B cell (primary cell): ENCODE measurements at regions not wholly inside any gene's neighbourhood (a gene's known extent, or its start where the extent isn't known, plus 50 kb on each side); places are given as distances from the start of the nearest gene placed in this dataset.
"Not testable (repeated sequence)": the region's sequence is repeated elsewhere in the genome, so short reads cannot be mapped to it uniquely, and the experiment has no call there.

Source experiments
- ATAC-seq: fragments of 200-7000 bp; cut with Tn5 transposase; one replicate; pipeline ENCODE4 v1.10.0; 2021; ENCODE audit warnings: low read depth, mild to moderate bottlenecking, moderate number of reproducible peaks, moderate library complexity
- CTCF ChIA-PET: fragments of 350-600 bp; sonication (Branson Sonifier 250); formaldehyde crosslinking; loops from one replicate; lab custom pipeline; 2021; ENCODE audit warnings: antibody characterized with exemption, inconsistent platforms; lab: Charles Lee
- POLR2A ChIA-PET: fragments of 350-600 bp; sonication (Branson Sonifier 250); formaldehyde crosslinking; loops from one replicate; lab custom pipeline; 2021; ENCODE audit warnings: antibody characterized with exemption; lab: Charles Lee
- DNase-seq: peaks from one replicate; pipeline ENCODE4 v3.0.0; 2013
- H2AFZ ChIP-seq: 2 replicates; pipeline ENCODE4 v1.6.1; 2012; ENCODE audit warnings: mild to moderate bottlenecking, low read depth, low read length; ENCODE audit not compliant: insufficient read depth, poor library complexity, severe bottlenecking
- H3K27ac ChIP-seq, 2 donors: 1 replicate in 1 of 2; 2 replicates in 1 of 2; pipeline ENCODE4 v1.5.1; 2012 to 2013; ENCODE audit warnings: low read length in 2 of 2, mild to moderate bottlenecking in 2 of 2, moderate library complexity in 1 of 2
- H3K27me3 ChIP-seq, 4 experiments: fragments of 200-600 bp in 1 of 4; sonication (generic) in 1 of 4; replicated peaks in 1 of 4; 1 replicate in 2 of 4; 2 replicates in 2 of 4; pipeline versions ENCODE4 v1.6.1 to v1.7.0; 2013 to 2016; ENCODE audit warnings: low read length in 3 of 4, mild to moderate bottlenecking in 2 of 4, mixed read lengths in 1 of 4, moderate library complexity in 1 of 4; ENCODE audit not compliant: insufficient read depth in 4 of 4, control insufficient read depth in 3 of 4; ENCODE audit errors: control extremely low read depth in 1 of 4
- H3K36me3 ChIP-seq, 2 experiments: replicated peaks in 1 of 2; 1 replicate in 1 of 2; 2 replicates in 1 of 2; pipeline versions ENCODE4 v1.6.1 to v1.7.1; 2013; ENCODE audit warnings: low read length in 1 of 2; ENCODE audit not compliant: insufficient read depth in 2 of 2, control insufficient read depth in 1 of 2; ENCODE audit errors: control extremely low read depth in 1 of 2, extremely low read depth in 1 of 2
- H3K4me1 ChIP-seq, 2 donors: fragments of 200-600 bp in 1 of 2; sonication (generic) in 1 of 2; 1 replicate in 1 of 2; 2 replicates in 1 of 2; pipeline versions ENCODE4 v1.5.1 to v1.6.1; 2013 to 2017; ENCODE audit warnings: low read length in 2 of 2; ENCODE audit not compliant: control insufficient read depth in 2 of 2, insufficient read depth in 2 of 2
- H3K4me2 ChIP-seq: replicated peaks from 2 replicates; pipeline ENCODE3; 2012; ENCODE audit warnings: mild to moderate bottlenecking, low read depth, low read length; ENCODE audit not compliant: poor library complexity, severe bottlenecking
- H3K4me3 ChIP-seq, 5 experiments: fragments of 200-600 bp in 1 of 5; sonication (generic) in 1 of 5; 1 replicate in 3 of 5; 2 replicates in 2 of 5; pipeline versions ENCODE4 v1.5.1 to v1.7.0; 2011 to 2016; ENCODE audit warnings: low read length in 4 of 5, mild to moderate bottlenecking in 4 of 5, low read depth in 2 of 5, control low read depth in 1 of 5, moderate library complexity in 1 of 5; ENCODE audit not compliant: insufficient read depth in 1 of 5; ENCODE audit errors: control extremely low read depth in 1 of 5, extremely low read depth in 1 of 5
- H3K79me2 ChIP-seq: fragments of 200-600 bp; sonication (generic); one replicate; pipeline ENCODE4 v1.6.0; 2016; ENCODE audit warnings: low read length; ENCODE audit not compliant: control insufficient read depth, insufficient read depth
- H3K9ac ChIP-seq: fragments of 200-600 bp; sonication (generic); 2 replicates; pipeline ENCODE4 v1.6.1; 2017; ENCODE audit warnings: mild to moderate bottlenecking, low read length, moderate library complexity
- H3K9me3 ChIP-seq, 3 donors: one replicate each; pipeline versions ENCODE4 v1.6.1 to v1.7.1; 2013; ENCODE audit warnings: low read length in 2 of 3; ENCODE audit not compliant: control insufficient read depth in 2 of 3, insufficient read depth in 1 of 3; ENCODE audit errors: control extremely low read depth in 1 of 3
- H4K20me1 ChIP-seq: 2 replicates; pipeline ENCODE4 v1.6.0; 2012; ENCODE audit warnings: mild to moderate bottlenecking, low read length; ENCODE audit not compliant: insufficient read depth, control insufficient read depth, poor library complexity, severe bottlenecking
- H3K27ac Mint-ChIP-seq: one replicate; pipeline ENCODE4 v1.8.0; 2021; ENCODE audit warnings: mixed read lengths
- H3K27me3 Mint-ChIP-seq: one replicate; pipeline ENCODE4 v1.8.0; 2021; ENCODE audit warnings: mixed read lengths
- H3K4me1 Mint-ChIP-seq: one replicate; pipeline ENCODE4 v1.8.0; 2021; ENCODE audit warnings: mixed read lengths
- H3K4me3 Mint-ChIP-seq: one replicate; pipeline ENCODE4 v1.8.0; 2021; ENCODE audit warnings: mixed read lengths
- H3K9me3 Mint-ChIP-seq: one replicate; pipeline ENCODE4 v1.8.0; 2022; ENCODE audit warnings: mixed read lengths; ENCODE audit not compliant: insufficient read depth
- CTCF ChIP-seq: fragments of 200-600 bp; IDR thresholded peaks from one replicate; pipeline ENCODE4 v1.8.0; 2022; ENCODE audit warnings: antibody characterized with exemption, mild to moderate bottlenecking
- EZH2 ChIP-seq: IDR thresholded peaks from 2 replicates; pipeline ENCODE4 v1.6.1; 2012; ENCODE audit warnings: borderline replicate concordance, low read depth, mild to moderate bottlenecking, moderate library complexity, low read length; ENCODE audit not compliant: insufficient read depth, poor library complexity, severe bottlenecking
- WGBS: methylation state at CpG from one replicate; pipeline ENCODE4 v1.1.5; 2013; ENCODE audit warnings: missing lambda C conversion rate; ENCODE audit not compliant: insufficient coverage; 5-methylcytosine and 5-hydroxymethylcytosine counted together
- intact Hi-C: fragments of 100-400 bp; cut with micrococcal nuclease; formaldehyde crosslinking; loops from one replicate; pipeline ENCODE4 v1.10.0; 2022

GRCh38 chr1:168466714-168467131 is 77.1 kb downstream of the XCL2 start:
- no peak overlapping the region for H3K4me3 ChIP-seq
- peak overlapping the region; percentile 3 for H2AFZ ChIP-seq
- Mint-ChIP-seq H3K27ac (no peak overlapping the region), H3K27me3 (peaks cover 8% of the 10 kb centered on the region), H3K4me3 (no peak overlapping the region), H3K4me1 (peaks cover 21% of the 10 kb centered on the region), H3K9me3 (no peaks in the 10 kb centered on the region)
- no peaks in the 10 kb centered on the region for H3K36me3 ChIP-seq
- POLR2A ChIA-PET = no interaction called here
- CTCF ChIA-PET = no interaction called here
- peaks cover 10 to 18% of the 10 kb centered on the region in 2 donors for H3K4me1 ChIP-seq
- TF ChIP-seq EZH2 = no peak
- no peak for TF ChIP-seq CTCF
- ATAC-seq (no peak), DNase-seq (no peak)
- peaks cover 0 to 4% (median 0%) of the 10 kb centered on the region in 3 donors for H3K9me3 ChIP-seq
- H4K20me1 ChIP-seq = no peaks in the 10 kb centered on the region
- 80% methylated on average over 1 of the region's 1 CpG for WGBS
- H3K27me3 ChIP-seq = no peaks in the 10 kb centered on the region
- H3K4me2 ChIP-seq = peak overlapping the region; percentile 21
- intact Hi-C loops = no loop called here
- no peak overlapping the region for H3K27ac ChIP-seq
- no peak overlapping the region for H3K9ac ChIP-seq
- no peaks in the 10 kb centered on the region for H3K79me2 ChIP-seq

- Mint-ChIP-seq H3K27ac (no peak overlapping the region), H3K4me1 (peaks cover 21% of the 10 kb centered on the region), H3K4me3 (no peak overlapping the region), H3K9me3 (no peaks in the 10 kb centered on the region), H3K27me3 (peaks cover 11% of the 10 kb centered on the region)
- Histone ChIP-seq H3K9me3 (peaks cover 0 to 4% (median 0%) of the 10 kb centered on the region in 3 donors), H3K27me3 (no peaks in the 10 kb centered on the region), H3K27ac (no peak overlapping the region), H3K79me2 (no peaks in the 10 kb centered on the region), H2AFZ (peak overlapping the region; percentile 3), H3K4me3 (no peak overlapping the region), H3K9ac (no peak overlapping the region), H3K36me3 (no peaks in the 10 kb centered on the region), H3K4me2 (no peak overlapping the region), H3K4me1 (peaks cover 10 to 18% of the 10 kb centered on the region in 2 donors), H4K20me1 (no peaks in the 10 kb centered on the region)
- no peak for TF ChIP-seq CTCF
- no peak for TF ChIP-seq EZH2
- no CpG with 5 or more reads among the region's 5 CpGs for WGBS
- ATAC-seq (no peak), DNase-seq (no peak)
- ChIA-PET POLR2A (no interaction called here), CTCF (no interaction called here)
- intact Hi-C loops = no loop called here
Measured at GRCh38 chr1:168466092-168466713, 77.6 kb downstream of the XCL2 start.

- H3K4me3 ChIP-seq, H3K4me3 Mint-ChIP-seq, H3K36me3 ChIP-seq, H3K9me3 ChIP-seq, H3K4me2 ChIP-seq, H3K27ac Mint-ChIP-seq, H3K27me3 ChIP-seq, POLR2A ChIA-PET, DNase-seq, H4K20me1 ChIP-seq, H3K79me2 ChIP-seq, H3K27ac ChIP-seq, H3K4me1 Mint-ChIP-seq, H3K9ac ChIP-seq, ATAC-seq, H3K9me3 Mint-ChIP-seq, H3K4me1 ChIP-seq, intact Hi-C loops, H2AFZ ChIP-seq: not testable (repeated sequence)
- CTCF ChIA-PET = interaction anchor here (1.3 kb wide), 1 partner anchor 119 kb away, joined by 3 read pairs; no protein-coding TSS in a partner anchor
- H3K27me3 Mint-ChIP-seq = peaks cover 16% of the 10 kb centered on the region
- no CpG with 5 or more reads among the region's 3 CpGs for WGBS
Measured at GRCh38 chr1:168461108-168461507, 82.7 kb downstream of the XCL2 start.
